ENCODE measurements at regions not wholly inside any gene's neighbourhood (a gene's known extent, or its start where the extent isn't known, plus 50 kb on each side); places are given as distances from the start of the nearest gene placed in this dataset.
A peak's percentile ranks its signal among the peaks of the same experiment; 100 is the strongest.

DNA sequence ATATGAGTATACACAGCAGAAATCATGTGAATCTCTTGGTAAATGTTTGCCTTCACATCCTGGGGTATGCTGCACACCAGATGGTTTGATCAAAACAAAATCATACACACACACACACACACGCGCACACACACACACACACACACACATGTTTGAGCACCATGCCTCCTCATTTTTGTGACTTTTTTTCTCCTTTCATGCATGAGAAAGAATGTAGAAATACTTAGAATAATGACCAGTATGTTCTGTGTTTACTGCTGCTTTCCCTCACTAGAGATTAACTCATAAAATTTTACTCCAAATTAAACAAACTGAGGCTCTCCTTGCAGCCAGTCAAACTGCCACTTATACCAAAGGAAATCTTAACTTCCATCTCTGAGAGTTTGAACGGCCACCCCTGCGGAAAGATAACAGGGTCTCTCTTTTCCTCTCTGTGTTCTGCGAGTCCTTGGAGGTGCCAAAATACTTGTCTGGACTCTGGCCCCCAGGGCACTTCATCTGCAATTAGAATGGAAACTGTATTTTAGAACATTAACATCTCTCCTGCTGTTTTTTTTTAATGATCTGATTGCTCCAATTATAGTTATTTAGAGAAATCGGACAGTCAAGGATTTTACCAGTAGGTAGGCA lies 320.8 kb upstream of the NFE2L3 start:
- no peak overlapping the region for H3K4me2 ChIP-seq (ENCODE audit: extremely low read depth, insufficient read depth, low read length)
- H3K4me3 ChIP-seq (replicated peaks in 1 of 4; ENCODE audit: control extremely low read depth in 1 of 4, insufficient read depth in 1 of 4, low read depth in 3 of 4, low read length in 4 of 4) = no peak overlapping the region
- H3K79me2 ChIP-seq (ENCODE audit: control insufficient read depth, insufficient read depth, low read length) = no peaks in the 10 kb centered on the region
- H3K36me3 ChIP-seq (ENCODE audit: control insufficient read depth, insufficient read depth, low read length) = no peaks in the 10 kb centered on the region
- no peaks in the 10 kb centered on the region for H3K4me1 ChIP-seq (ENCODE audit: control insufficient read depth, extremely low read depth, insufficient read depth, low read length)
- TF ChIP-seq, protein P1, sequence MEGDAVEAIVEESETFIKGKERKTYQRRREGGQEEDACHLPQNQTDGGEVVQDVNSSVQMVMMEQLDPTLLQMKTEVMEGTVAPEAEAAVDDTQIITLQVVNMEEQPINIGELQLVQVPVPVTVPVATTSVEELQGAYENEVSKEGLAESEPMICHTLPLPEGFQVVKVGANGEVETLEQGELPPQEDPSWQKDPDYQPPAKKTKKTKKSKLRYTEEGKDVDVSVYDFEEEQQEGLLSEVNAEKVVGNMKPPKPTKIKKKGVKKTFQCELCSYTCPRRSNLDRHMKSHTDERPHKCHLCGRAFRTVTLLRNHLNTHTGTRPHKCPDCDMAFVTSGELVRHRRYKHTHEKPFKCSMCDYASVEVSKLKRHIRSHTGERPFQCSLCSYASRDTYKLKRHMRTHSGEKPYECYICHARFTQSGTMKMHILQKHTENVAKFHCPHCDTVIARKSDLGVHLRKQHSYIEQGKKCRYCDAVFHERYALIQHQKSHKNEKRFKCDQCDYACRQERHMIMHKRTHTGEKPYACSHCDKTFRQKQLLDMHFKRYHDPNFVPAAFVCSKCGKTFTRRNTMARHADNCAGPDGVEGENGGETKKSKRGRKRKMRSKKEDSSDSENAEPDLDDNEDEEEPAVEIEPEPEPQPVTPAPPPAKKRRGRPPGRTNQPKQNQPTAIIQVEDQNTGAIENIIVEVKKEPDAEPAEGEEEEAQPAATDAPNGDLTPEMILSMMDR (conservative IDR thresholded peaks at IDR 0.05 in 1 of 2, IDR thresholded peaks at IDR 0.05 in 1 of 2; ENCODE audit: low read depth in 1 of 2, low read length in 2 of 2) = no peak
- no peak for TF ChIP-seq EZH2 (IDR thresholded peaks at IDR 0.05; ENCODE audit: low read length, missing control alignments)
- no peak overlapping the region for H3K9ac ChIP-seq (ENCODE audit: insufficient read depth, low read length)
- no peak overlapping the region for H3K27ac ChIP-seq (ENCODE audit: insufficient read depth, low read length)
- no peaks in the 10 kb centered on the region for H3K9me3 ChIP-seq (ENCODE audit: control insufficient read depth, insufficient read depth, low read depth, low read length)
- H4K20me1 ChIP-seq (ENCODE audit: control insufficient read depth, extremely low read depth, insufficient read depth, low read length) = no peaks in the 10 kb centered on the region
- no peaks in the 10 kb centered on the region for H3K27me3 ChIP-seq (ENCODE audit: control insufficient read depth, insufficient read depth, low read length)
- peak in 1 of 2 donors; percentile 63 for DNase-seq (ENCODE audit: low read depth in 2 of 2)
- H2AFZ ChIP-seq (ENCODE audit: low read length) = no peak overlapping the region

DNA sequence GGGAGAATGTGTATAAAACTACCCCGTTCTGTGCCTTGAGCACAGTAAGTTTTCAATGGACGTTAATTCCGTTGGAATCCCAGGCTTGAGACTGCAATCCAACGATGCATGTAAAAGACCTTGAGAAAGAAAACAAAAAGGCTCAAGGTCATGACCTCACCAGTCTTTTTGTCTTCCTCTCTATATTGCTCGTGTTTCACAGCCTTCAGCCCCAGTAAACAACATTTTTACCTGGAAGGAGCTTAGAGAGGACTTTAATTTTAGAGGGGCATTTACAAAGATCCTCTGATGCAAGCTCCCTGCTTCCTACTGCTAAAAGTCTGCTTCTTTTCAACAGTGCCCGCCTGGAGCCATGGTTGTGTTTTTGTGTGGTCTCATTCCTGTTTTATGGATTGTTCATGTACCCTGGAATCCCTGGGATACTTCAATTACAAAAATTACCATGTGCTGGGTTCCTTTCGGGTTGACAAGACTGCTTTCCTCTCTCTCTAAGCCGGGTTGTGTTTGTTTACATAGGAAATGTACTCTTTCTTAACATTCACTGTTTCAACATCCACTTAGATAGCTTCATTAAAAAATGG lies 320.1 kb upstream of the NFE2L3 start:
- Histone ChIP-seq H3K4me1 (ENCODE audit: control insufficient read depth, extremely low read depth, insufficient read depth, low read length) (no peaks in the 10 kb centered on the region), H3K9me3 (ENCODE audit: control insufficient read depth, insufficient read depth, low read depth, low read length) (no peaks in the 10 kb centered on the region), H3K36me3 (ENCODE audit: control insufficient read depth, insufficient read depth, low read length) (no peaks in the 10 kb centered on the region), H3K4me3 (replicated peaks in 1 of 4; ENCODE audit: control extremely low read depth in 1 of 4, insufficient read depth in 1 of 4, low read depth in 3 of 4, low read length in 4 of 4) (no peak overlapping the region), H4K20me1 (ENCODE audit: control insufficient read depth, extremely low read depth, insufficient read depth, low read length) (no peaks in the 10 kb centered on the region), H2AFZ (ENCODE audit: low read length) (no peak overlapping the region), H3K27me3 (ENCODE audit: control insufficient read depth, insufficient read depth, low read length) (no peaks in the 10 kb centered on the region), H3K27ac (ENCODE audit: insufficient read depth, low read length) (no peak overlapping the region), H3K79me2 (ENCODE audit: control insufficient read depth, insufficient read depth, low read length) (no peaks in the 10 kb centered on the region), H3K9ac (ENCODE audit: insufficient read depth, low read length) (no peak overlapping the region), H3K4me2 (ENCODE audit: extremely low read depth, insufficient read depth, low read length) (no peak overlapping the region)
- TF ChIP-seq EZH2 (IDR thresholded peaks at IDR 0.05; ENCODE audit: low read length, missing control alignments) = no peak
- TF ChIP-seq, protein P1 (conservative IDR thresholded peaks at IDR 0.05 in 1 of 2, IDR thresholded peaks at IDR 0.05 in 1 of 2; ENCODE audit: low read depth in 1 of 2, low read length in 2 of 2) = no peak
- DNase-seq (ENCODE audit: low read depth in 2 of 2) = peak in 1 of 2 donors; percentile 78

DNA sequence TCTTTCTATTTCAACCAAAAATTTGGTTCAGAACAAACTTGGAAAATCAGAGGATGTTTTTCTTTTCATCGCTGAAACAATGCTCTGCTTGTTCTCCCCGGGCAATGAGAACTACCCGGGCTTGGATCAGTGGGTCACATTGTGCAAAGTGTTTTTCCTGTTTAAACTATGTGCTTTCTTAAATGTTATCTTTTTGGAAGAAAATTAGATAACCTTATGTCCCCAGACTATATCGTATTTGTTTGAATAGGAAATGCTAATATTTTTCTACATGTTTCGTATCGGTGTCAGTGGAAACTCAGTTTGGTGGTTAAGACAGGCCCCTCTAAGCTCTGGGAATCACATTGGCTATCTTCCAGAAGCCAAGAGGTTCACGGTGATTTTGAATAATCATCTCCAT lies 319.5 kb upstream of the NFE2L3 start:
- Histone ChIP-seq H3K9ac (ENCODE audit: insufficient read depth, low read length) (no peak overlapping the region), H3K4me3 (replicated peaks in 1 of 4; ENCODE audit: control extremely low read depth in 1 of 4, insufficient read depth in 1 of 4, low read depth in 3 of 4, low read length in 4 of 4) (no peak overlapping the region), H3K9me3 (ENCODE audit: control insufficient read depth, insufficient read depth, low read depth, low read length) (no peaks in the 10 kb centered on the region), H3K27me3 (ENCODE audit: control insufficient read depth, insufficient read depth, low read length) (no peaks in the 10 kb centered on the region), H4K20me1 (ENCODE audit: control insufficient read depth, extremely low read depth, insufficient read depth, low read length) (no peaks in the 10 kb centered on the region), H3K79me2 (ENCODE audit: control insufficient read depth, insufficient read depth, low read length) (no peaks in the 10 kb centered on the region), H2AFZ (ENCODE audit: low read length) (no peak overlapping the region), H3K4me2 (ENCODE audit: extremely low read depth, insufficient read depth, low read length) (no peak overlapping the region), H3K36me3 (ENCODE audit: control insufficient read depth, insufficient read depth, low read length) (no peaks in the 10 kb centered on the region), H3K4me1 (ENCODE audit: control insufficient read depth, extremely low read depth, insufficient read depth, low read length) (no peaks in the 10 kb centered on the region), H3K27ac (ENCODE audit: insufficient read depth, low read length) (no peak overlapping the region)
- TF ChIP-seq, protein P1 (conservative IDR thresholded peaks at IDR 0.05 in 1 of 2, IDR thresholded peaks at IDR 0.05 in 1 of 2; ENCODE audit: low read depth in 1 of 2, low read length in 2 of 2) = no peak
- DNase-seq (ENCODE audit: low read depth in 2 of 2) = no peak
